ENCODE measurements at regions not wholly inside any gene's neighbourhood (a gene's known extent, or its start where the extent isn't known, plus 50 kb on each side); places are given as distances from the start of the nearest gene placed in this dataset.

- no peak for TF ChIP-seq SIN3A (IDR thresholded peaks at IDR 0.05; ENCODE audit: borderline replicate concordance, insufficient read depth, low read length)
- TF ChIP-seq REST (IDR thresholded peaks at IDR 0.05; ENCODE audit: insufficient read depth in 1 of 2, low read depth in 2 of 2, low read length in 2 of 2) = no peak
- no peak for TF ChIP-seq POLR2AphosphoS5 (IDR thresholded peaks at IDR 0.05; ENCODE audit: low read depth, low read length)
- no peak for TF ChIP-seq TAF1 (IDR thresholded peaks at IDR 0.05; ENCODE audit: borderline replicate concordance, insufficient read depth, low read length)
- no peak for TF ChIP-seq FOXP2 (optimal IDR thresholded peaks at IDR 0.05; ENCODE audit: borderline replicate concordance, extremely low read depth, extremely low read length, insufficient read depth)
These were observed 63.9 kb downstream of the ARL6IP4 start for GRCh38 chr12:123044351-123044750.

Data from PFSK-1 (cell line).